ENCODE measurements at regions not wholly inside any gene's neighbourhood (a gene's known extent, or its start where the extent isn't known, plus 50 kb on each side); places are given as distances from the start of the nearest gene placed in this dataset.

DNA sequence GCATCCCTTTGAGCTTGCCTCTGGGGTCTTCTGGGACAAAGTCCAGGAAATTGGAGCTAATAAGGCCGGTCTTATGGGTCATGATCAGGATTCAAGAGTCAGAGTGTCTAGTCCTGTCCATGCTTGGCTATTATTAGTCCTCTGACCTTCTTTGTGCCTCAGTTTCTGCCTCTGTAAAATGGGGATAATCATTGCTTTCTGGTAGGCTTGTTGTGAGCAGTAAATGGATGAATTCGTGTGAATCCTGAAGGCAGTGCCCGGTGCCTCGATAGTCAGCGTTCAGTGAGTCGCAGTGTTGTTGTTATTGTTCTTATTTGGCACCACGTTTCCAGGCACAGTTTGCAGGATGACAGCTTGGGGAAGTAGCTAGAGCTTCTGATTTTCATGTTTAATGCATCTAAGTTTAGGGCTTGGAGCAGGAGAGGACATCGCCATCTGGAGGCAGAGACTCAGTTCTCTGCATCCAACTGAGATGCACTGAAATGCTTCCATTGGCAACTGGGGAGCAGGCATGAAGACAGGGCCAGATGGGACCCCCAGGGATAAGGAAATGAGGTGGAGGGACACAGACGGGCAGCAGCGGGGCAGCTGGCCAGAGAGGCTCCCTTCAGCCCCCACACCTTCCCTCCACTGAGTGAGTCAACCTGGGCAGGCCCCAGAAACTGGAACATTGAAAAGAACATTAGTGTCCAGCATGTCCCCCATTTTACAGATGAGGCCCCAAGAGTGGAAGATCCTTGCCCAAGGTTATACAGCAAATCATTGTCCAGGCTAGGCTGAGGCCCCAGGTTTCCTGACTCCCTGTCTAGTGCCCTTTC is 160.3 kb downstream of the PTPRU start:
- TF ChIP-seq POLR2AphosphoS5 (IDR thresholded peaks at IDR 0.05; ENCODE audit: low read depth, low read length) (no peak), TAF1 (IDR thresholded peaks at IDR 0.05; ENCODE audit: low read depth, low read length) (no peak)
